ENCODE measurements at regions not wholly inside any gene's neighbourhood (a gene's known extent, or its start where the extent isn't known, plus 50 kb on each side); places are given as distances from the start of the nearest gene placed in this dataset.

DNA sequence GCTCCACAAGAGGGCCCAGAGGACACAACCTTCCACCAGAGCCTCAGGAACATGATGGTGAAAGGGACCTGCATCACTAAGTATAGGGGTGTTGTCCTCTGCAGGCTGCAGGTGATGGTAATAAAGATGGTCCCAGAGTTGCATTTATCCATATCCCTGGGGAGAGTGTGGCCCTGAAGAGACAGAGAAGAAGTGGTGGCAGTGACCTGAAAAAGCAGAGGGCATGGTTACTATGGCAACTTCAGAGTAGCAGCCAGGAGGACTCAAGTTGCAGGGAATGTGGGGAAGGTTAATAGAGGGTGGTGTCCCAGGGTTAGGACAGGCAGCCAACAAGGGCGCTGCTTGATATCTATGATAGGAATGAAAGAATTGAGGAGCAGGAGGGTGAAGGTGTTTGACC, 57.1 kb downstream of the HLA-A start:
- in situ Hi-C loops (cut with MboI; ENCODE audit: low sequenced_read_pairs): no loop called here

GRCh38 chr6:30000156-30000791, 57.9 kb downstream of the HLA-A start:
- in situ Hi-C loops (cut with MboI; ENCODE audit: low sequenced_read_pairs): loop anchor here (10.0 to 25.0 kb wide), 2 partner anchors 155 to 263 kb away; no protein-coding TSS in a partner anchor

DNA sequence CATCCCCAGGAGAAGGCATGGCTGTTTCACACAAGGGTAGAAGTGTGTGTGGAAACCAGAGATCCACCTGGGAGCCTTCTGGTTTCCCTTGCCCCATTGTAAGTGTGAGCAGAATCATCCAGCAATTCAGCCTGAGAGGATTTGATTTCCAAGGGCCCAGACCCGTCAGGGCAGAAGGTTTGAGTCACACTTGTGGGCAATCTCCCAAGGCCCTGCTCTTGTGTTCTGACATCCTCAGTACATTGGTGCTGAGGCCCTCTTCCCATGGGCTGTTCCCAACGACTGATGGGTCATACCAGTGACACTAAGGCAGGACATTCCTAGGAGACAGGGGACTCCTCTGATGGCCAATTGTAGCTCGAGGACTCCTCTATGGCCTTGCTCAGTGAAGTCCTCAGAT, 58.2 kb upstream of the POLR1H start:
- in situ Hi-C loops (cut with MboI; ENCODE audit: low sequenced_read_pairs): loop anchor here (10.0 to 25.0 kb wide), 2 partner anchors 158 to 266 kb away; no protein-coding TSS in a partner anchor

GRCh38 chr6:30005482-30005881, 55.6 kb upstream of the POLR1H start:
- in situ Hi-C loops (cut with MboI; ENCODE audit: low sequenced_read_pairs): loop anchor here (10.0 to 25.0 kb wide), 2 partner anchors 161 to 268 kb away; no protein-coding TSS in a partner anchor

DNA sequence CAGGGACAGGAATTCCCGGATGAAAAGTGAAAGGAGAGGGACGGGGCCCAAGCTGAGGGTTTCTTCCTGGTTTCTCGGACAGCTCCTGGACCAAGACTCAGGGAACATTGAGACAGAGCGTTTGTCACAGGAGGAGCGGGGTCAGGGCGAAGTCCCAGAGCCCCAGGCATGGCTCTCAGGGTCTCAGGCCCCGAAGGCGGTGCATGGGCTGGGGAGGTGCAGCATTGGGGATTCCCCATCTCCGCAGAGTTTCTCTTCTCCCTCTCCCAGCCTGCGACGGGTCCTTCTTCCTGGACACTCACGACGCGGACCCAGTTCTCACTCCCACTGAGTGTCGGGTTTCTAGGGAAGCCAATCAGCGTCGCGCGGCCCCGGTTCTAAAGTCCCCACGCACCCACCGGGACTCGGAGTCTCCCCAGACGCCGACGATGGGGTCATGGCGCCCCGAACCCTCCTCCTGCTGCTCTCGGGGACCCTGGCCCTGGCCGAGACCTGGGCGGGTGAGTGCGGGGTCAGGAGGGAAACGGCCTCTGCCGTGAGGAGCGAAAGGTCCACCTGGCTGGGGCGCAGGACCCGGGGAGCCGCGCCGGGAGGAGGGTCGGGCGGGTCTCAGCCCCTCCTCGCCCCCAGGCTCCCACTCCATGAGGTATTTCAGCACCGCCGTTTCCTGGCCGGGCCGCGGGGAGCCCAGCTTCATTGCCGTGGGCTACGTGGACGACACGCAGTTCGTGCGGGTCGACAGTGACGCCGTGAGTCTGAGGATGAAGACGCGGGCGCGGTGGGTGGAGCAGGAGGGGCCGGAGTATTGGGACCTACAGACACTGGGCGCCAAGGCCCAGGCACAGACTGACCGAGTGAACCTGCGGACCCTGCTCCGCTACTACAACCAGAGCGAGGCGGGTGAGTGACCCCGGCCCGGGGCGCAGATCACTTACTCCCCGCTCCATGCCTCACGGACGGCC, 54.6 kb upstream of the POLR1H start:
- in situ Hi-C loops (cut with MboI; ENCODE audit: low sequenced_read_pairs): loop anchor here (10.0 to 25.0 kb wide), 2 partner anchors 162 to 269 kb away; no protein-coding TSS in a partner anchor

- in situ Hi-C loops (cut with MboI; ENCODE audit: low sequenced_read_pairs): loop anchor here (10.0 to 25.0 kb wide), 2 partner anchors 162 to 270 kb away; no protein-coding TSS in a partner anchor
Measured at GRCh38 chr6:30007132-30007764, 53.8 kb upstream of the POLR1H start.

DNA sequence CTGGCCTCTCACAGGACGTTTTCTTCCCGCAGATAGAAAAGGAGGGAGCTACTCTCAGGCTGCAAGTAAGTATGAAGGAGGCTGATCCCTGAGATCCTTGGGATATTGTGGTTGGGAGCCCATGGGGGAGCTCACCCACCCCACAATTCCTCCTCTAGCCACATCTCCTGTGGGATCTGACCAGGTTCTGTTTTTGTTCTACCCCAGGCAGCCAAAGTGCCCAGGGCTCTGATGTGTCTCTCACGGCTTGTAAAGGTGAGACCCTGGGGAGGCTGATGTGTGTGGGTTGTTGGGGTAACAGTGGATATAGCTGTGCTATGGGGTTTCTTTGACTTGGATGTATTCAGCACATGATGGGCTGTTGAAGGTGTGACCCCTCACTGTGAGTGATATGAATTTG, 52.0 kb upstream of the POLR1H start:
- in situ Hi-C loops (cut with MboI; ENCODE audit: low sequenced_read_pairs): loop anchor here (10.0 to 25.0 kb wide), 2 partner anchors 164 to 272 kb away; no protein-coding TSS in a partner anchor

Measured in HL-60/S4 (cell line).